Right lobe of liver (tissue), 4 donors: ENCODE measurements at regions not wholly inside any gene's neighbourhood (a gene's known extent, or its start where the extent isn't known, plus 50 kb on each side); places are given as distances from the start of the nearest gene placed in this dataset.

Experiments used
- POLR2A ChIP-seq: fragments of 450-650 bp; IDR thresholded peaks from one replicate; pipeline ENCODE4 v1.6.1; 2017; ENCODE audit warnings: antibody characterized with exemption, mild to moderate bottlenecking
- TF ChIP-seq, protein P1 (sequence below), 4 donors: fragments of 200-600 bp in 3 of 4; fragments of 450-650 bp in 1 of 4; IDR thresholded peaks; one replicate each; pipeline versions ENCODE4 v1.5.1 to v1.8.0; 2016 to 2022; ENCODE audit warnings: antibody characterized with exemption in 4 of 4, mild to moderate bottlenecking in 2 of 4
- donor health status: DM: no; HTN: no; CAD: no.
- donor health status: DM: no; HTN: no; CAD: no.
- donor health status: DM: no; HTN: yes; CAD: no.

GRCh38 chr13:112202966-112203365 is 136.0 kb downstream of the SOX1 start:
- TF ChIP-seq POLR2A: no peak
- TF ChIP-seq, protein P1, sequence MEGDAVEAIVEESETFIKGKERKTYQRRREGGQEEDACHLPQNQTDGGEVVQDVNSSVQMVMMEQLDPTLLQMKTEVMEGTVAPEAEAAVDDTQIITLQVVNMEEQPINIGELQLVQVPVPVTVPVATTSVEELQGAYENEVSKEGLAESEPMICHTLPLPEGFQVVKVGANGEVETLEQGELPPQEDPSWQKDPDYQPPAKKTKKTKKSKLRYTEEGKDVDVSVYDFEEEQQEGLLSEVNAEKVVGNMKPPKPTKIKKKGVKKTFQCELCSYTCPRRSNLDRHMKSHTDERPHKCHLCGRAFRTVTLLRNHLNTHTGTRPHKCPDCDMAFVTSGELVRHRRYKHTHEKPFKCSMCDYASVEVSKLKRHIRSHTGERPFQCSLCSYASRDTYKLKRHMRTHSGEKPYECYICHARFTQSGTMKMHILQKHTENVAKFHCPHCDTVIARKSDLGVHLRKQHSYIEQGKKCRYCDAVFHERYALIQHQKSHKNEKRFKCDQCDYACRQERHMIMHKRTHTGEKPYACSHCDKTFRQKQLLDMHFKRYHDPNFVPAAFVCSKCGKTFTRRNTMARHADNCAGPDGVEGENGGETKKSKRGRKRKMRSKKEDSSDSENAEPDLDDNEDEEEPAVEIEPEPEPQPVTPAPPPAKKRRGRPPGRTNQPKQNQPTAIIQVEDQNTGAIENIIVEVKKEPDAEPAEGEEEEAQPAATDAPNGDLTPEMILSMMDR (IDR thresholded peaks at IDR 0.05): no peak
